Gastroesophageal sphincter (tissue), 4 donors: ENCODE measurements at regions not wholly inside any gene's neighbourhood (a gene's known extent, or its start where the extent isn't known, plus 50 kb on each side); places are given as distances from the start of the nearest gene placed in this dataset.
"Not testable (repeated sequence)": the region's sequence is repeated elsewhere in the genome, so short reads cannot be mapped to it uniquely, and the experiment has no call there.

Source experiments
- ATAC-seq: fragments of 150-250 bp; one replicate; pipeline ENCODE4 v1.9.1; 2016; ENCODE audit warnings: mild to moderate bottlenecking, moderate library complexity
- H3K27ac ChIP-seq, 4 donors: fragments of 200-600 bp; sonication (generic) in 3 of 4; 1 replicate in 3 of 4; 2 replicates in 1 of 4; pipeline ENCODE4 v1.5.1; 2016 to 2019
- H3K27me3 ChIP-seq: fragments of 200-600 bp; sonication (generic); one replicate; pipeline ENCODE4 v1.5.1; 2019
- H3K36me3 ChIP-seq, 2 donors: fragments of 200-600 bp; sonication (generic); one replicate each; pipeline ENCODE4 v1.5.1; 2019; ENCODE audit warnings: control low read depth in 1 of 2
- H3K4me1 ChIP-seq, 3 donors: fragments of 200-600 bp; sonication (generic); 1 replicate in 2 of 3; 2 replicates in 1 of 3; pipeline ENCODE4 v1.5.1; 2016 to 2019; ENCODE audit warnings: control low read depth in 2 of 3
- H3K4me3 ChIP-seq, 2 donors: fragments of 200-600 bp; sonication (generic); one replicate each; pipeline ENCODE4 v1.5.1; 2019; ENCODE audit warnings: mild to moderate bottlenecking in 1 of 2, moderate library complexity in 1 of 2
- H3K9me3 ChIP-seq, 3 donors: fragments of 200-600 bp; sonication (generic); one replicate each; pipeline ENCODE4 v1.5.1; 2017 to 2019; ENCODE audit warnings: control low read depth in 2 of 3
- EP300 ChIP-seq: sonication (generic); formaldehyde crosslinking; IDR thresholded peaks from one replicate; pipeline ENCODE4 v1.6.1; 2017; ENCODE audit warnings: antibody characterized with exemption, mild to moderate bottlenecking
- POLR2A ChIP-seq, 2 donors: fragments of 450-650 bp; IDR thresholded peaks; one replicate each; pipeline ENCODE4 v1.6.1; 2017; ENCODE audit warnings: antibody characterized with exemption in 2 of 2, mild to moderate bottlenecking in 2 of 2, moderate library complexity in 1 of 2
- POLR2AphosphoS5 ChIP-seq: sonication (generic); formaldehyde crosslinking; IDR thresholded peaks from one replicate; pipeline ENCODE4 v1.6.1; 2017; ENCODE audit warnings: antibody characterized with exemption
- WGBS, 2 donors: methylation state at CpG; one replicate each; pipeline ENCODE4 v1.1.5; 2018; ENCODE audit warnings: low coverage in 1 of 2; 5-methylcytosine and 5-hydroxymethylcytosine counted together
- TF ChIP-seq, protein P1 (sequence below), 4 experiments: fragments of 200-600 bp in 2 of 4; fragments of 450-650 bp in 2 of 4; sonication (generic) in 1 of 4; IDR thresholded peaks; one replicate each; pipeline ENCODE4 v1.5.1; 2017 to 2019; ENCODE audit warnings: antibody characterized with exemption in 4 of 4, mild to moderate bottlenecking in 2 of 4, moderate library complexity in 2 of 4

DNA sequence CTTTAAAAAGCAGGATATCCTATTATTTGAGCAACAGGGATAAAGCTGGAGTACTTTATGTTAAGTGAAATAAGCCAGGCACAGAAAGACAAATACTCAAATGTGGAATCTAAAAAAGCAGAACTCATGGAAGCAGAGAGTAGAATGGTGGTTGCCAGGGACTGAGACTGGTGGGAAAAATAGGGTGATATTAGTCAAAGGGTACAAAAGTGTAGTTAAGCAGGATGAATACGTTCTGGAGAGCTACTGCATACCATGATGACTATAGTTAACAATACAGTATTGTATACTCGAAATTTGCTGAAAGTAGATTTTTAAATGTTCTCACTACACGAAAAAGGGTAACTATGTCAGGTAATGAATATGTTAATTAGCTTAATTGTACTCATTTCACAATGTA, 125.5 kb upstream of the VSTM2A start:
- H3K36me3 ChIP-seq = no peaks in the 10 kb centered on the region
- H3K4me3 ChIP-seq = no peak overlapping the region
- no peaks in the 10 kb centered on the region for H3K4me1 ChIP-seq
- H3K9me3 ChIP-seq = peaks cover 0 to 11% (median 0%) of the 10 kb centered on the region in 3 donors
- no peaks in the 10 kb centered on the region for H3K27me3 ChIP-seq
- no peak overlapping the region for H3K27ac ChIP-seq
- TF ChIP-seq POLR2AphosphoS5 (no peak), EP300 (no peak), POLR2A (IDR thresholded peaks at IDR 0.05) (no peak)
- TF ChIP-seq, protein P1, sequence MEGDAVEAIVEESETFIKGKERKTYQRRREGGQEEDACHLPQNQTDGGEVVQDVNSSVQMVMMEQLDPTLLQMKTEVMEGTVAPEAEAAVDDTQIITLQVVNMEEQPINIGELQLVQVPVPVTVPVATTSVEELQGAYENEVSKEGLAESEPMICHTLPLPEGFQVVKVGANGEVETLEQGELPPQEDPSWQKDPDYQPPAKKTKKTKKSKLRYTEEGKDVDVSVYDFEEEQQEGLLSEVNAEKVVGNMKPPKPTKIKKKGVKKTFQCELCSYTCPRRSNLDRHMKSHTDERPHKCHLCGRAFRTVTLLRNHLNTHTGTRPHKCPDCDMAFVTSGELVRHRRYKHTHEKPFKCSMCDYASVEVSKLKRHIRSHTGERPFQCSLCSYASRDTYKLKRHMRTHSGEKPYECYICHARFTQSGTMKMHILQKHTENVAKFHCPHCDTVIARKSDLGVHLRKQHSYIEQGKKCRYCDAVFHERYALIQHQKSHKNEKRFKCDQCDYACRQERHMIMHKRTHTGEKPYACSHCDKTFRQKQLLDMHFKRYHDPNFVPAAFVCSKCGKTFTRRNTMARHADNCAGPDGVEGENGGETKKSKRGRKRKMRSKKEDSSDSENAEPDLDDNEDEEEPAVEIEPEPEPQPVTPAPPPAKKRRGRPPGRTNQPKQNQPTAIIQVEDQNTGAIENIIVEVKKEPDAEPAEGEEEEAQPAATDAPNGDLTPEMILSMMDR (IDR thresholded peaks at IDR 0.05) = no peak
- no peak for ATAC-seq
- WGBS, 2 donors = 57 to 77% methylated on average over 3 of the region's 3 CpGs

DNA sequence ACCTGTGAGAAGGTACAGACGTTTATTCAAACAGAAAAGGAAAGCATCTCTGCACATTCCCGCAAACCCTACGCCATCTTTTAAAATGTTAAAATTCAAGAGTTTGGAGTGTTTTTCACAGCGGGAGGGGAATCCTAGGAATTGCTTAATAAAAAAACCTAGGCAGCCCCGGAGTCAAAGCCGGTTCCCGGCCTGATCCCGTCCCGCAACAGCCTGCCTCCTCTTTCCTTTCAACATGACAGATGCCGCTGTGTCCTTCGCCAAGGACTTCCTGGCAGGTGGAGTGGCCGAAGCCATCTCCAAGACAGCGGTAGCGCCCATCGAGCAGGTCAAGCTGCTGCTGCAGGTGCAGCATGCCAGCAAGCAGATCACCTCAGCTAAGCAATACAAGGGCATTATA, 123.0 kb upstream of the VSTM2A start:
- TF ChIP-seq, protein P1 (IDR thresholded peaks at IDR 0.05) = no peak
- TF ChIP-seq POLR2AphosphoS5 = no peak
- no peak for TF ChIP-seq POLR2A (IDR thresholded peaks at IDR 0.05)
- TF ChIP-seq EP300 = no peak
- H3K4me1 ChIP-seq = no peaks in the 10 kb centered on the region
- WGBS, 2 donors = 91 to 95% methylated on average over 10 to 11 of the region's 15 CpGs
- ATAC-seq = no peak
- H3K9me3 ChIP-seq = peaks cover 0 to 11% (median 0%) of the 10 kb centered on the region in 3 donors
- no peak overlapping the region for H3K4me3 ChIP-seq
- no peak overlapping the region for H3K27ac ChIP-seq
- H3K27me3 ChIP-seq = no peaks in the 10 kb centered on the region
- no peaks in the 10 kb centered on the region for H3K36me3 ChIP-seq

DNA sequence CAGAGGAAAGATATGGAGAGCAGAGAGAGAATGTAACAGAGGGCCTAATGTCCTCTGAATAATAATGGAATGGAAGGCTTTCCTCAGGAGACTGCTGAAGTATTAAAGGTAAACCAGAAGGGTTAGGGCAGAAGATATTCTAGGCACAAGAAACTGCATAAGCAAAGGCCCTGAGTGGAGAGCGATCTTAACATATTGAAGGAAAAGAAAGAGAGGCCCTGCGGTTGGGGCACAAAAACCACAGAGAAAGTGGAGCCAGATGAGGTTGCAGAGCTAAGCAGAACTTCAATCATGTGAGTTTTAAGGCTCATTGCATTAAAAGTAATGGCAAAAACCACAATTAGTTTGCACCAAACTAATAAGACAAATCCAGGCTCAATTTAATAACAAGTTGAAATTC, 115.8 kb upstream of the VSTM2A start:
- Histone ChIP-seq H3K27me3 (no peaks in the 10 kb centered on the region), H3K4me3 (no peak overlapping the region), H3K9me3 (no peaks in the 10 kb centered on the region), H3K27ac (no peak overlapping the region), H3K4me1 (no peaks in the 10 kb centered on the region), H3K36me3 (no peaks in the 10 kb centered on the region)
- TF ChIP-seq POLR2A (IDR thresholded peaks at IDR 0.05) (no peak), POLR2AphosphoS5 (no peak), EP300 (no peak)
- TF ChIP-seq, protein P1 (IDR thresholded peaks at IDR 0.05) = no peak
- no peak for ATAC-seq
- 81 to 86% methylated on average over 2 of the region's 2 CpGs for WGBS, 2 donors

DNA sequence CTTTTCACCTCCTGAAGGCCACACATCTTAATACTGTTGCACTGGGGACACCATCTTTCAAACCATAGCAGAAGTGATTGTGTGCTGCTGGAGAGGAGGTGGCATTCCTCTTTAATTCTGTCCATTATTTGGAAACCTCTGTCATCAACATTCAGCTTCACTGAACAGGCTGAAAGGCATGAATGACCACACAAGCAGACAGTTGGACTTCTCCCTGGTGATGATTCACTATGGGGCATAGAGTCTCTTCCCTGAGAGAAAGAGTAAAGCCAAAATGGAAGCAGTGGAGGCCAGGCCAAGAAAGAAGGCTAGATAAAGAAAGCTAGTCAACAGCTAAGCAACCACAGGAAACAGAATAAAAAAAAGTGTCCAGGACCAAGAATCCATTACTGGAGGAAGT, 113.1 kb upstream of the VSTM2A start:
- no peaks in the 10 kb centered on the region for H3K4me1 ChIP-seq
- ATAC-seq = no peak
- TF ChIP-seq POLR2A (IDR thresholded peaks at IDR 0.05) = no peak
- no peak for TF ChIP-seq EP300
- TF ChIP-seq, protein P1 (IDR thresholded peaks at IDR 0.05) = no peak
- TF ChIP-seq POLR2AphosphoS5 = no peak
- no peaks in the 10 kb centered on the region for H3K36me3 ChIP-seq
- H3K27ac ChIP-seq = no peak overlapping the region
- no peaks in the 10 kb centered on the region for H3K9me3 ChIP-seq
- H3K4me3 ChIP-seq = no peak overlapping the region
- no peaks in the 10 kb centered on the region for H3K27me3 ChIP-seq

DNA sequence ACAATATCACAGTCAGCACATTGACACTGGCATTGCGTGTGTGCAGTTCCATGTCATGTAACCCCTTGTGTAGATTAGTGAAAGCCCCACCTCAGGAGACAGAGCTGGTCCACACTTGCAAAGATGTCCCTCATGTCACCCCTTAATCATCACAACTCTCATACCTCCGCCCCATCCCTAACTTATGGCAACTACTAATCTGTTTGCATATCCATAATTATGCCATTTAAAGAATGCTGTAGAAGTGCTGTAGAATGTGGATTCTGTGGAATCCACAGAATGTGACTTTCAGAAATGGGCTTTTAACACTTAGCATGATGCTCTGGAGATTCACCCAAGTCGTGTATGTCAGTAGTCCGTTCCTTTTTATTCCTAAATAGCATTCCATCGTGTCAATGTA, 102.8 kb upstream of the VSTM2A start:
- H3K4me3 ChIP-seq = no peak overlapping the region
- no peaks in the 10 kb centered on the region for H3K36me3 ChIP-seq
- H3K9me3 ChIP-seq = no peaks in the 10 kb centered on the region
- WGBS, 2 donors = 67 to 79% methylated on average over 5 of the region's 5 CpGs
- no peaks in the 10 kb centered on the region for H3K27me3 ChIP-seq
- no peak overlapping the region for H3K27ac ChIP-seq
- no peaks in the 10 kb centered on the region for H3K4me1 ChIP-seq
- TF ChIP-seq POLR2A (IDR thresholded peaks at IDR 0.05) = no peak
- TF ChIP-seq, protein P1 (IDR thresholded peaks at IDR 0.05) = no peak
- TF ChIP-seq EP300 = no peak
- no peak for TF ChIP-seq POLR2AphosphoS5
- ATAC-seq = no peak

DNA sequence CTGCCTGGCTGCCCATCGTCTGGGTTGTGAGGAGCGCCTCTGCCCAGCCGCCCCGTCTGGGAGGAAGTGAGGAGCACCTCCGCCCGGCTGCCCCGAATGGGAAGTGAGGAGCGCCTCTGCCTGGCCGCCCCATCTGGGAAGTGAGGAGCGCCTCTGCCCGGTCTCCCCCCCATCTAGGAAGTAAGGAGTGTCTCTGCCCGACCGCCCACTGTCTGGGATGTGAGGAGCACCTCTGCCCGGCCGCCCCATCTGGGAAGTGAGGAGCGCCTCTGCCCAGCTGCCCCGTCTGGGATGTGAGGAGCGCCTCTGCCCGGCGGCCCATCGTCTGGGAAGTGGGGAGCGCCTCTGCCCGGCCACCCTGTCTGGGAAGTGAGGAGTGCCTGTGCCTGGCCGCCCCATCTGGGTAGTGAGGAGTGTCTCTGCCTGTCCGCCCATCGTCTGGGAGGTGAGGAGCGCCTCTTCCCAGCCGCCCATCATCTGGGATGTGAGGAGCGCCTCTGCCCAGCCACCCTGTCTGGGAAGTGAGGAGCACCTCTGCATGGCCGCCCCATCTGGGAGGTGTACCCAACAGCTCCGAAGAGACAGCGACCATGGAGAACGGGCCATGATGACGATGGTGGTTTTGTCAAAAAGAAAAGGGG, 98.0 kb upstream of the VSTM2A start:
- not testable (repeated sequence) for H3K27ac ChIP-seq, H3K36me3 ChIP-seq, ATAC-seq, H3K9me3 ChIP-seq, H3K4me1 ChIP-seq, H3K27me3 ChIP-seq, H3K4me3 ChIP-seq
- 100% methylated on average over 1 of the region's 34 CpGs; no CpG with 5 or more reads in 1 of the 2 donors for WGBS, 2 donors

DNA sequence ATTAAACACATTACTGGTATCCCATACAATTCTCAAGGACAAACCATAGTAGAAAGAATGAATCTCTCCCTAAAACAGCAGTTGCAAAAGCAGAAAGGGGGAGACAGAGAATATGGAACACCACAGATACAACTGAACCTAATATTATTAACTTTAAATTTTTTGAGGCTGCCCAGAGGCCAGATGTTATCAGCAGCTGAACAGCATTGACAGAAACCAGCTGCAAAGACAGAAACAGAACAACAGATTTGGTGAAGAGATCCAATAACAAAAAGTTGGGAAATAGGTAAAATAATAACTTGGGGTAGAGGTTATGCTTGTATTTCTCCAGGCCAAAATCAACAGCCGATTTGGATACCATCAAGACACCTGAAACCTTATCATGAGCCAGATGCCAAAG, 89.0 kb upstream of the VSTM2A start:
- WGBS, 2 donors = 100% methylated on average over 1 of the region's 1 CpG
- H3K4me1 ChIP-seq, H3K27me3 ChIP-seq, H3K4me3 ChIP-seq, ATAC-seq, H3K36me3 ChIP-seq, H3K27ac ChIP-seq: not testable (repeated sequence)
- peaks cover 0 to 20% (median 0%) of the 10 kb centered on the region in 3 donors for H3K9me3 ChIP-seq

DNA sequence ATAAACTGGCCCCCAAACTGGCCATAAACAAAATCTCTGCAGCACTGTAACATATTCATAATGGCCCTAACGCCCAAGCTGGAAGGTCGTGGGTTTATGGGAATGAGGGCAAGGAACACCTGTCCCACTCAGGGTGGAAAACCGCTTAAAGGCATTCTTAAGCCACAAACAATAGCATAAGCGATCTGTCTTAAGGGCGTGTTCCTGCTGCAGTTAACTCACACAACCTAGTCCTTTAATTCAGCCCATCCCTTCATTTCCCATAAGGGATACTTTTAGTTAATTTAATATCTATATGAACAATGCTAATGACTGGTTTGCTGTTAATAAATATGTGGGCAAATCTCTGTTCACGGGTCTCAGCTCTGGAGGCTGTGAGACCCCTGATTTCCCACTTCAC, 87.5 kb upstream of the VSTM2A start:
- not testable (repeated sequence) for H3K27me3 ChIP-seq, H3K27ac ChIP-seq, H3K4me3 ChIP-seq, H3K36me3 ChIP-seq, H3K4me1 ChIP-seq, ATAC-seq
- 72 to 74% methylated on average over 5 to 6 of the region's 6 CpGs for WGBS, 2 donors
- H3K9me3 ChIP-seq = peaks cover 0 to 22% (median 0%) of the 10 kb centered on the region in 3 donors
